Natural killer cell (primary cell): ENCODE measurements at regions not wholly inside any gene's neighbourhood (a gene's known extent, or its start where the extent isn't known, plus 50 kb on each side); places are given as distances from the start of the nearest gene placed in this dataset.

Experiments used
- ATAC-seq, 3 donors: fragments of 150-1000 bp in 2 of 3; fragments of 200-7000 bp in 1 of 3; cut with Tn5 transposase; 1 replicate in 1 of 3; 2 replicates in 2 of 3; pipeline ENCODE4 v1.10.0; 2021; ENCODE audit warnings: mild to moderate bottlenecking in 2 of 3, moderate library complexity in 2 of 3
- DNase-seq, 2 donors: peaks; one replicate each; pipeline versions ENCODE4 v3.0.0 to v3.0.0-alpha.2; 2013 to 2021; ENCODE audit warnings: mixed read lengths in 1 of 2
- H3K27ac ChIP-seq: one replicate; pipeline ENCODE4 v1.5.1; 2013; ENCODE audit warnings: mild to moderate bottlenecking, low read length
- H3K27me3 ChIP-seq: one replicate; pipeline ENCODE4 v1.6.1; 2013; ENCODE audit warnings: low read length; ENCODE audit not compliant: control insufficient read depth, insufficient read depth
- H3K36me3 ChIP-seq: one replicate; pipeline ENCODE4 v1.6.1; 2013; ENCODE audit warnings: low read length; ENCODE audit not compliant: control insufficient read depth, insufficient read depth
- H3K4me1 ChIP-seq: one replicate; pipeline ENCODE4 v1.6.1; 2013; ENCODE audit warnings: low read length; ENCODE audit not compliant: control insufficient read depth, insufficient read depth
- H3K4me3 ChIP-seq: one replicate; pipeline ENCODE4 v1.5.1; 2013; ENCODE audit warnings: low read length
- H3K9me3 ChIP-seq: one replicate; pipeline ENCODE4 v1.6.1; 2013; ENCODE audit warnings: low read length; ENCODE audit not compliant: control insufficient read depth, insufficient read depth
- H3K27ac Mint-ChIP-seq, 2 donors: one replicate each; pipeline ENCODE4 v1.8.0; 2022; ENCODE audit warnings: mild to moderate bottlenecking in 2 of 2, mixed read lengths in 2 of 2, moderate library complexity in 1 of 2
- H3K27me3 Mint-ChIP-seq, 2 donors: one replicate each; pipeline ENCODE4 v1.8.0; 2022; ENCODE audit warnings: low read depth in 2 of 2, mixed read lengths in 2 of 2
- H3K36me3 Mint-ChIP-seq: one replicate; pipeline ENCODE4 v1.8.0; 2022; ENCODE audit warnings: mixed read lengths
- H3K4me1 Mint-ChIP-seq, 2 donors: one replicate each; pipeline ENCODE4 v1.8.0; 2022; ENCODE audit warnings: mixed read lengths in 2 of 2
- H3K4me3 Mint-ChIP-seq: one replicate; pipeline ENCODE4 v1.8.0; 2022; ENCODE audit warnings: mild to moderate bottlenecking, moderate library complexity, mixed read lengths
- H3K9me3 Mint-ChIP-seq, 2 donors: one replicate each; pipeline ENCODE4 v1.8.0; 2022; ENCODE audit warnings: mixed read lengths in 2 of 2
- CTCF ChIP-seq: fragments of 200-600 bp; IDR thresholded peaks from one replicate; pipeline ENCODE4 v1.8.0; 2022; ENCODE audit warnings: antibody characterized with exemption
- WGBS: methylation state at CpG from one replicate; pipeline ENCODE4 v1.1.7; 2013; ENCODE audit warnings: missing lambda C conversion rate; ENCODE audit not compliant: insufficient coverage; 5-methylcytosine and 5-hydroxymethylcytosine counted together
- intact Hi-C: fragments of 100-400 bp; cut with micrococcal nuclease; formaldehyde crosslinking; loops from one replicate; pipeline ENCODE4 v1.14.2; 2022

GRCh38 chr5:14039063-14039462, 94.6 kb upstream of the DNAH5 start:
- ATAC-seq = no peak
- H3K27me3 ChIP-seq = no peaks in the 10 kb centered on the region

GRCh38 chr5:14038341-14038959, 94.0 kb upstream of the DNAH5 start:
- no peak overlapping the region for H3K4me3 Mint-ChIP-seq
- WGBS = 92% methylated on average over 10 of the region's 10 CpGs
- no peaks in the 10 kb centered on the region for H3K36me3 Mint-ChIP-seq

More at GRCh38 chr5:14039063-14039462, 94.6 kb upstream of the DNAH5 start:
- Histone ChIP-seq H3K9me3 (no peaks in the 10 kb centered on the region), H3K4me1 (no peaks in the 10 kb centered on the region), H3K27ac (no peak overlapping the region), H3K36me3 (no peaks in the 10 kb centered on the region), H3K4me3 (no peak overlapping the region)
- peaks cover 0 to 2% of the 10 kb centered on the region in 2 donors for H3K9me3 Mint-ChIP-seq
- H3K36me3 Mint-ChIP-seq = no peaks in the 10 kb centered on the region
- no peak for TF ChIP-seq CTCF
- H3K27me3 Mint-ChIP-seq = peaks cover 5 to 12% of the 10 kb centered on the region in 2 donors
- H3K27ac Mint-ChIP-seq = no peak overlapping the region
- intact Hi-C loops = no loop called here
- DNase-seq = no peak
- no peak overlapping the region for H3K4me3 Mint-ChIP-seq
- peaks cover 7 to 9% of the 10 kb centered on the region in 2 donors for H3K4me1 Mint-ChIP-seq
- WGBS = 91% methylated on average over 6 of the region's 7 CpGs

DNA sequence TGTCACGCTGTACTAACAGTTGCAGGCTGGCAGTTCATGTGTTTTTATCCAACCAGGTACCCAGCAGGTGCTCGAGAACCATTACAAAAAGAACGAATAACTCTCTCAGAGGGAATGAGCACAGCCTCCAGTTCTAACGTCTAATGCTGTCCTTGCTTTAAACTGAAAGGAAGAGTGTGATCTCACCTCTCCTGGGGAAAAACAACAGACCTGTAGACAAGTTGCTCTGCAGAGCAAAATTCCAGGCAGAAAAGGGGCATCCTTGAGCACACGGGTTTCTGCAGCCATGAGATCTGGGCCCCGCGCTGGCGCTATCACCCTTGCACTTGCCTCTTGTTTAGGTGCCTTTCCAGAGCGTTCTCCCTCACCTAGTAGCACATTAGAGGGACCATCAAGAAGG, 92.5 kb upstream of the DNAH5 start:
- Histone ChIP-seq H3K27ac (no peak overlapping the region), H3K4me3 (no peak overlapping the region), H3K9me3 (no peaks in the 10 kb centered on the region), H3K36me3 (no peaks in the 10 kb centered on the region), H3K4me1 (no peaks in the 10 kb centered on the region), H3K27me3 (no peaks in the 10 kb centered on the region)
- no peak for TF ChIP-seq CTCF
- Mint-ChIP-seq H3K4me1 (peaks cover 7 to 9% of the 10 kb centered on the region in 2 donors), H3K9me3 (peaks cover 0 to 2% of the 10 kb centered on the region in 2 donors), H3K4me3 (no peak overlapping the region), H3K27me3 (peaks cover 11 to 14% of the 10 kb centered on the region in 2 donors), H3K27ac (no peak overlapping the region), H3K36me3 (no peaks in the 10 kb centered on the region)
- WGBS = 89% methylated on average over 9 of the region's 9 CpGs
- no peak for ATAC-seq
- DNase-seq = no peak
- intact Hi-C loops = no loop called here

More at GRCh38 chr5:14038341-14038959, 94.0 kb upstream of the DNAH5 start:
- ATAC-seq (no peak), DNase-seq (no peak)
- Mint-ChIP-seq H3K4me1 (peaks cover 7 to 9% of the 10 kb centered on the region in 2 donors), H3K9me3 (peaks cover 0 to 2% of the 10 kb centered on the region in 2 donors), H3K27ac (no peak overlapping the region), H3K27me3 (peaks cover 11 to 12% of the 10 kb centered on the region in 2 donors)
- no peaks in the 10 kb centered on the region for H3K4me1 ChIP-seq
- no peak for TF ChIP-seq CTCF
- no peak overlapping the region for H3K27ac ChIP-seq
- H3K27me3 ChIP-seq = no peaks in the 10 kb centered on the region
- no peaks in the 10 kb centered on the region for H3K9me3 ChIP-seq
- no peaks in the 10 kb centered on the region for H3K36me3 ChIP-seq
- H3K4me3 ChIP-seq = no peak overlapping the region
- intact Hi-C loops = no loop called here

DNA sequence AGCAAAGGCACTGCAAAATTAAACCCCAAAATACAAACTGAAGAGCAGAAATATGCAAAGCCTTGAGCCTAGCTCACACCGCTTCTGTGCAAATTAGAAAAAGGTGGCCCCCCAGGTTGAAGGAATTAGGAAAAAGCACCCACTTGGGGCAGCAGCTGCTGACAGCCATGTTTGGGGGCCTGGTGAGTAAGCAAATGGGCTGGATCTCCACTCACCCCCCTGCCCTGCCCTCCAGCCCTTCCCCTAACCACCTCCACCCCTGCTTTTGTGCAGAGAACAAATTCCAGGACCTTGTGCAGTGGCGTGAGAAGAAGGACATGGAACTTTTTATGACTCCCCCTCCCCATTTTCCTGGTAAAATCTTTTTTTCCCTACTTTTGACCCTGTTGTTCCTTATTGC, 92.0 kb upstream of the DNAH5 start:
- no peak overlapping the region for H3K4me3 Mint-ChIP-seq
- H3K9me3 ChIP-seq = no peaks in the 10 kb centered on the region
- H3K4me1 Mint-ChIP-seq = peaks cover 7 to 9% of the 10 kb centered on the region in 2 donors
- no peak for ATAC-seq
- 97% methylated on average over 2 of the region's 2 CpGs for WGBS
- no peak overlapping the region for H3K27ac Mint-ChIP-seq
- no peaks in the 10 kb centered on the region for H3K36me3 Mint-ChIP-seq
- H3K36me3 ChIP-seq = no peaks in the 10 kb centered on the region
- H3K27ac ChIP-seq = no peak overlapping the region
- peaks cover 11 to 14% of the 10 kb centered on the region in 2 donors for H3K27me3 Mint-ChIP-seq
- no peak for TF ChIP-seq CTCF
- peaks cover 0 to 2% of the 10 kb centered on the region in 2 donors for H3K9me3 Mint-ChIP-seq
- no peak overlapping the region for H3K4me3 ChIP-seq
- DNase-seq = no peak
- H3K27me3 ChIP-seq = no peaks in the 10 kb centered on the region
- intact Hi-C loops = no loop called here
- H3K4me1 ChIP-seq = no peaks in the 10 kb centered on the region
